Inferior parietal cortex (tissue), 1 donor: ENCODE measurements at regions not wholly inside any gene's neighbourhood (a gene's known extent, or its start where the extent isn't known, plus 50 kb on each side); places are given as distances from the start of the nearest gene placed in this dataset.

ENCODE experiments used
- DNase-seq: peaks from one replicate; pipeline ENCODE4 v3.0.0-alpha.2; 2016; ENCODE audit errors: extremely low spot score

- DNase-seq: no peak
Observed at GRCh38 chr18:21162786-21163185, 51.2 kb upstream of the ROCK1 start.

GRCh38 chr18:21163647-21164547, 52.3 kb upstream of the ROCK1 start:
- no peak for DNase-seq

- DNase-seq: no peak
Observed at GRCh38 chr18:21164548-21165095, 53.0 kb upstream of the ROCK1 start.

- no peak for DNase-seq
Observed at GRCh38 chr18:21167641-21168377, 56.2 kb upstream of the ROCK1 start.

GRCh38 chr18:21168880-21169279, 57.3 kb upstream of the ROCK1 start:
- no peak for DNase-seq

- DNase-seq: no peak
Observed at GRCh38 chr18:21177822-21178221, 64.2 kb upstream of the GREB1L start.

- peak; percentile 74 for DNase-seq
Observed at GRCh38 chr18:21179590-21180220, 62.3 kb upstream of the GREB1L start.

GRCh38 chr18:21180588-21180987, 61.4 kb upstream of the GREB1L start:
- DNase-seq: no peak

- DNase-seq: no peak
Observed at GRCh38 chr18:21181766-21182165, 60.3 kb upstream of the GREB1L start.

- DNase-seq: no peak
Observed at GRCh38 chr18:21183670-21184069, 58.4 kb upstream of the GREB1L start.

- DNase-seq: no peak
Observed at GRCh38 chr18:21184396-21184996, 57.5 kb upstream of the GREB1L start.

- no peak for DNase-seq
Observed at GRCh38 chr18:21187886-21188285, 54.1 kb upstream of the GREB1L start.

- DNase-seq: peak; percentile 71
Observed at GRCh38 chr18:21191596-21192307, 50.3 kb upstream of the GREB1L start.
